Upper lobe of left lung (tissue), 6 donors: ENCODE measurements at regions not wholly inside any gene's neighbourhood (a gene's known extent, or its start where the extent isn't known, plus 50 kb on each side); places are given as distances from the start of the nearest gene placed in this dataset.

Source experiments
- ATAC-seq, 2 donors: fragments of 200-7000 bp; cut with Tn5 transposase; one replicate each; pipeline ENCODE4 v1.9.1; 2022; ENCODE audit warnings: mild to moderate bottlenecking in 2 of 2, moderate library complexity in 2 of 2; ENCODE audit not compliant: low FRiP score in 2 of 2
- DNase-seq, 2 donors: peaks; one replicate each; pipeline ENCODE4 v3.0.0-alpha.2; 2019 to 2020
- H3K27ac ChIP-seq, 4 donors: fragments of 200-600 bp; sonication (generic); one replicate each; pipeline ENCODE4 v1.5.1; 2016 to 2019
- H3K27me3 ChIP-seq, 4 donors: fragments of 200-600 bp; sonication (generic); one replicate each; pipeline ENCODE4 v1.5.1; 2017 to 2019
- H3K36me3 ChIP-seq, 4 donors: fragments of 200-600 bp; sonication (generic); one replicate each; pipeline ENCODE4 v1.5.1; 2016 to 2019
- H3K4me1 ChIP-seq, 4 donors: fragments of 200-600 bp; sonication (generic); one replicate each; pipeline ENCODE4 v1.5.1; 2018 to 2019
- H3K4me3 ChIP-seq, 4 donors: fragments of 200-600 bp; sonication (generic); one replicate each; pipeline ENCODE4 v1.5.1; 2017 to 2019; ENCODE audit warnings: mild to moderate bottlenecking in 2 of 4, moderate library complexity in 1 of 4
- H3K9me3 ChIP-seq, 4 donors: fragments of 200-600 bp; sonication (generic); one replicate each; pipeline ENCODE4 v1.5.1; 2018 to 2019
- CTCF ChIP-seq, 6 experiments: fragments of 450-650 bp in 4 of 6; fragments of 200-600 bp in 2 of 6; sonication (generic) in 2 of 6; IDR thresholded peaks; one replicate each; pipeline ENCODE4 v1.5.1; 2016 to 2019; ENCODE audit warnings: antibody characterized with exemption in 6 of 6
- EP300 ChIP-seq, 4 donors: sonication (generic); formaldehyde crosslinking; IDR thresholded peaks; one replicate each; pipeline ENCODE4 v1.5.1; 2017; ENCODE audit warnings: antibody characterized with exemption in 4 of 4, control low read depth in 2 of 4
- POLR2A ChIP-seq, 4 donors: fragments of 450-650 bp; IDR thresholded peaks; one replicate each; pipeline ENCODE4 v1.5.1; 2016 to 2017; ENCODE audit warnings: antibody characterized with exemption in 4 of 4, mild to moderate bottlenecking in 2 of 4
- POLR2AphosphoS5 ChIP-seq, 2 donors: sonication (generic); formaldehyde crosslinking; IDR thresholded peaks; one replicate each; pipeline ENCODE4 v1.5.1; 2017; ENCODE audit warnings: antibody characterized with exemption in 2 of 2
- WGBS, 2 donors: methylation state at CpG; one replicate each; pipeline ENCODE4 v1.1.5; 2017 to 2018; 5-methylcytosine and 5-hydroxymethylcytosine counted together
- donor health status: DM: no; HTN: no; CAD: no; lungs with moderate emphysema.
- donor health status: DM: no; HTN: yes; CAD: no; lungs with severe emphysema.

DNA sequence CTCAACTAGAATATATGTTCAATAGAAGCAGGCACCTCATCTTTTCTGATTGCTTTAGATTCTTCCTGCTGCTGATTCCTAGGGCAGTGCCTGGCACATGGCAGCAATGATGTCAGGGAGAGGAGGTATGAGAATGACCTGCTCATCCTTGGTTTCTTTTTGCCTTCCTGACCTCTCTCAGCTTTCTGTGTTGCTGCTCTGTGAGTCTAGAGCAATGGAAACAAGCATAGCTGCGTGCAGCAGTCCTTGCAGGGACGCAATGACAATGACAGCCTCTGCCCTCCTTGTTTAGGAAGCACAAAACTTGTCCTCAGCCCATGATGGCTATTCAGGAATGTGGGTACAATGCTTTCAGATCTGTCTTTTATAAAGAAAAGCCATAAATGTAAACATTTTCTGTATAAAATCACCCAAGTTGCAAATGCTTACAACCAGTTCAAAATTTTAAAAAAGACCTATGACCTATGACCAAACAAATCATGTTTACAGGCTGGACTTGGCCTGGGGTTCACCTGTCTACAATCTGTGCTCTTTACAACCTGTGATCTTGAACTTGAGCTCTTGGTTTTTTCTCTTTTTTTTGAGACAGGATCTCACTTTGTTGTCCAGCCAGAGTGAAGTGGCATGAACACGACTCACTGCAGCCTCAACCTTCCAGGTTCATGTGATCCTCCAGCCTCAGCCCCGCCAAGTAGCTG, 549.4 kb upstream of the ATP2B1 start:
- Histone ChIP-seq H3K4me1 (peaks cover 0 to 5% (median 0%) of the 10 kb centered on the region in 4 donors), H3K4me3 (no peak overlapping the region), H3K9me3 (no peaks in the 10 kb centered on the region), H3K27me3 (no peaks in the 10 kb centered on the region), H3K36me3 (no peaks in the 10 kb centered on the region), H3K27ac (no peak overlapping the region)
- 90 to 91% methylated on average over 4 of the region's 4 CpGs for WGBS, 2 donors
- ATAC-seq = no peak
- DNase-seq = no peak
- TF ChIP-seq POLR2AphosphoS5 (IDR thresholded peaks at IDR 0.05) (no peak), CTCF (IDR thresholded peaks at IDR 0.05) (no peak), POLR2A (IDR thresholded peaks at IDR 0.05) (no peak), EP300 (IDR thresholded peaks at IDR 0.05) (no peak)

DNA sequence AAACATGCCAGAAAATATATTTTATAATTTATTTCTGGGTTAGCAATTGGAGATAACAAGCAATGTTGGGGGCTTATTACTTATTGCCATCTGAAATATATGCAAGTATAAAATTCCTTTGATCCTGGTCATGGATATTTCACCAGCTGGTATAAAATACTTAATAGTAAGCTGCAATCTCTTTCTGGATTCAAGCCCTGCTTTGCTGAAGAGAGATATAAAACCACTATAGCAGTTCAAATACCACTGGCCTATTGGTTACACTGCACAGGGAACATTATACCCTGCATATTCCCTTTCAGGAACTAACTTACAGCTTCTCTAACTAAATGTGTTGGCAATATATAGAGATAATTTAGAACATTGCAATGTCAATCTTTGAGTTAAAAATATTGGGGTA, 546.2 kb upstream of the ATP2B1 start:
- no peak overlapping the region for H3K4me3 ChIP-seq
- no peak for DNase-seq
- H3K27me3 ChIP-seq = no peaks in the 10 kb centered on the region
- no peak overlapping the region for H3K27ac ChIP-seq
- H3K4me1 ChIP-seq = peaks cover 0 to 5% (median 2%) of the 10 kb centered on the region in 4 donors
- no peaks in the 10 kb centered on the region for H3K36me3 ChIP-seq
- TF ChIP-seq CTCF (IDR thresholded peaks at IDR 0.05) = no peak
- no peak for TF ChIP-seq POLR2A (IDR thresholded peaks at IDR 0.05)
- no peak for TF ChIP-seq POLR2AphosphoS5 (IDR thresholded peaks at IDR 0.05)
- no peak for TF ChIP-seq EP300 (IDR thresholded peaks at IDR 0.05)
- no peak for ATAC-seq
- H3K9me3 ChIP-seq = no peaks in the 10 kb centered on the region

GRCh38 chr12:90253674-90254181, 545.1 kb upstream of the ATP2B1 start:
- H3K27me3 ChIP-seq = no peaks in the 10 kb centered on the region
- H3K36me3 ChIP-seq = no peaks in the 10 kb centered on the region
- WGBS, 2 donors = 48 to 50% methylated on average over 6 to 8 of the region's 8 CpGs
- H3K4me1 ChIP-seq = peaks cover 0 to 5% (median 2%) of the 10 kb centered on the region in 4 donors
- DNase-seq = peak in 1 of 2 donors; percentile 58
- peak; percentile 68 to 86 for ATAC-seq
- no peaks in the 10 kb centered on the region for H3K9me3 ChIP-seq
- no peak overlapping the region for H3K27ac ChIP-seq
- TF ChIP-seq POLR2A (IDR thresholded peaks at IDR 0.05) (no peak), CTCF (IDR thresholded peaks at IDR 0.05) (peak in 1 of 6 experiments; percentile 4), EP300 (IDR thresholded peaks at IDR 0.05) (no peak), POLR2AphosphoS5 (IDR thresholded peaks at IDR 0.05) (peak in 1 of 2 donors; percentile 62)
- H3K4me3 ChIP-seq = no peak overlapping the region

DNA sequence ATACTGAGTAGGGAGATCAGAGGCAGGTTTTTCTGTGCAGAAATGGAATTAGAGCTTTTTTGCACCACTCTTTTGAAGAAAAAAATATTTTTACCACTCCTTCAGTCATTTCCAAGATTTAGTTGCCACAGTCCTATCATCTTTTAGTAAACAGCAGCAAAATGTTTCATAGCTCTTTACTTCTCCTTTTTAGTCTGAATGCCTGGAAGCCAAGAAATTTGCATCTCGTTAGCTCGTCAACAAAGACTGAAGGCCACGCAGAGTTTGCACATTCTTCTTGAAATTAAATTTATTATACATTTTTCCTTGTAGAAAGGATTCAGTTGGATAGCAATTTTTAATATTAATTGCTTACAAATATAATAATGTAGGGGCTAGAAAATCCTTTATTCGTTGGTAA, 544.5 kb upstream of the ATP2B1 start:
- Histone ChIP-seq H3K4me3 (no peak overlapping the region), H3K9me3 (no peaks in the 10 kb centered on the region), H3K27me3 (no peaks in the 10 kb centered on the region), H3K4me1 (peaks cover 0 to 5% (median 2%) of the 10 kb centered on the region in 4 donors), H3K27ac (no peak overlapping the region), H3K36me3 (no peaks in the 10 kb centered on the region)
- WGBS, 2 donors = 68 to 74% methylated on average over 4 of the region's 4 CpGs
- TF ChIP-seq EP300 (IDR thresholded peaks at IDR 0.05) (no peak), CTCF (IDR thresholded peaks at IDR 0.05) (no peak), POLR2A (IDR thresholded peaks at IDR 0.05) (no peak), POLR2AphosphoS5 (IDR thresholded peaks at IDR 0.05) (no peak)
- no peak for DNase-seq
- ATAC-seq = no peak

DNA sequence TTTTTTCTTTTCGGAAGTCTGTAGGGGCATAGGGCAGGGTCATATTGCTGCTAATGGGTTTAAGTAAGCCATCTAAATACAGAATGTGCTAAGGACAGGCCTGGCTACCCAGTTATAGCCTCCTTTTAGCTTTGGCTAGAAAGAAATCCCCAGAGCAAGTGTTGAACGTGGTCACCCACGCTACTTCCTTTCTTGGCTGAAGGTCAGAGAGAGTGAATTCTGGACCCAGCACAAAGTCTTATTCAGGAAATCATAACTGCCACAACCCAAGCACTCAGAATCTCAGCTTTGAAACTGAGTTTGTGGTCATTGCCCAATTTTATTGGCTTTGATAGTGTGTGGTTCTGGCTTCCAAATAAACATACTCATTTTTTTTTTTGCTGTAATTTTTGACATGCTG, 542.1 kb upstream of the ATP2B1 start:
- ATAC-seq = peak in 1 of 2 donors; percentile 64
- Histone ChIP-seq H3K9me3 (no peaks in the 10 kb centered on the region), H3K4me3 (no peak overlapping the region), H3K27ac (peak overlapping the region in 1 of 4 donors; percentile 42), H3K36me3 (no peaks in the 10 kb centered on the region), H3K4me1 (peaks cover 0 to 5% (median 2%) of the 10 kb centered on the region in 4 donors), H3K27me3 (no peaks in the 10 kb centered on the region)
- WGBS, 2 donors = 44 to 45% methylated on average over 3 of the region's 3 CpGs
- no peak for TF ChIP-seq POLR2AphosphoS5 (IDR thresholded peaks at IDR 0.05)
- no peak for TF ChIP-seq EP300 (IDR thresholded peaks at IDR 0.05)
- DNase-seq = no peak
